Gastroesophageal sphincter (tissue), 3 donors: ENCODE measurements at regions not wholly inside any gene's neighbourhood (a gene's known extent, or its start where the extent isn't known, plus 50 kb on each side); places are given as distances from the start of the nearest gene placed in this dataset.

Experiments used
- EP300 ChIP-seq: sonication (generic); formaldehyde crosslinking; IDR thresholded peaks from one replicate; pipeline ENCODE4 v1.6.1; 2017; ENCODE audit warnings: antibody characterized with exemption, mild to moderate bottlenecking
- POLR2A ChIP-seq, 2 donors: fragments of 450-650 bp; IDR thresholded peaks; one replicate each; pipeline ENCODE4 v1.6.1; 2017; ENCODE audit warnings: antibody characterized with exemption in 2 of 2, mild to moderate bottlenecking in 2 of 2, moderate library complexity in 1 of 2
- POLR2AphosphoS5 ChIP-seq: sonication (generic); formaldehyde crosslinking; IDR thresholded peaks from one replicate; pipeline ENCODE4 v1.6.1; 2017; ENCODE audit warnings: antibody characterized with exemption
- TF ChIP-seq, protein P1 (sequence below), 4 experiments: fragments of 200-600 bp in 2 of 4; fragments of 450-650 bp in 2 of 4; sonication (generic) in 1 of 4; IDR thresholded peaks; one replicate each; pipeline ENCODE4 v1.5.1; 2017 to 2019; ENCODE audit warnings: antibody characterized with exemption in 4 of 4, mild to moderate bottlenecking in 2 of 4, moderate library complexity in 2 of 4

GRCh38 chr15:79160211-79160610 is 69.6 kb upstream of the RASGRF1 start:
- TF ChIP-seq, protein P1, sequence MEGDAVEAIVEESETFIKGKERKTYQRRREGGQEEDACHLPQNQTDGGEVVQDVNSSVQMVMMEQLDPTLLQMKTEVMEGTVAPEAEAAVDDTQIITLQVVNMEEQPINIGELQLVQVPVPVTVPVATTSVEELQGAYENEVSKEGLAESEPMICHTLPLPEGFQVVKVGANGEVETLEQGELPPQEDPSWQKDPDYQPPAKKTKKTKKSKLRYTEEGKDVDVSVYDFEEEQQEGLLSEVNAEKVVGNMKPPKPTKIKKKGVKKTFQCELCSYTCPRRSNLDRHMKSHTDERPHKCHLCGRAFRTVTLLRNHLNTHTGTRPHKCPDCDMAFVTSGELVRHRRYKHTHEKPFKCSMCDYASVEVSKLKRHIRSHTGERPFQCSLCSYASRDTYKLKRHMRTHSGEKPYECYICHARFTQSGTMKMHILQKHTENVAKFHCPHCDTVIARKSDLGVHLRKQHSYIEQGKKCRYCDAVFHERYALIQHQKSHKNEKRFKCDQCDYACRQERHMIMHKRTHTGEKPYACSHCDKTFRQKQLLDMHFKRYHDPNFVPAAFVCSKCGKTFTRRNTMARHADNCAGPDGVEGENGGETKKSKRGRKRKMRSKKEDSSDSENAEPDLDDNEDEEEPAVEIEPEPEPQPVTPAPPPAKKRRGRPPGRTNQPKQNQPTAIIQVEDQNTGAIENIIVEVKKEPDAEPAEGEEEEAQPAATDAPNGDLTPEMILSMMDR (IDR thresholded peaks at IDR 0.05), result no peak
- no peak for TF ChIP-seq POLR2AphosphoS5
- no peak for TF ChIP-seq POLR2A (IDR thresholded peaks at IDR 0.05)
- TF ChIP-seq EP300, result no peak
